Spleen (tissue), 11 donors: ENCODE measurements at regions not wholly inside any gene's neighbourhood (a gene's known extent, or its start where the extent isn't known, plus 50 kb on each side); places are given as distances from the start of the nearest gene placed in this dataset.

Experiments
- DNase-seq: peaks from one replicate; pipeline ENCODE4 v3.0.0-alpha.2; 2020
- H3K27ac ChIP-seq, 8 donors: fragments of 200-600 bp; sonication (generic) in 7 of 8; 1 replicate in 4 of 8; 2 replicates in 4 of 8; pipeline versions ENCODE4 v1.5.0 to v1.8.0; 2016 to 2021; ENCODE audit warnings: inconsistent platforms in 4 of 8, mild to moderate bottlenecking in 4 of 8, moderate library complexity in 1 of 8
- H3K27me3 ChIP-seq, 7 donors: fragments of 200-600 bp; sonication (generic) in 6 of 7; replicated peaks in 1 of 7; 1 replicate in 4 of 7; 2 replicates in 3 of 7; pipeline versions ENCODE4 v1.5.0 to v1.8.0; 2016 to 2021; ENCODE audit warnings: inconsistent platforms in 3 of 7, mild to moderate bottlenecking in 1 of 7
- H3K36me3 ChIP-seq, 6 donors: fragments of 200-600 bp; sonication (generic) in 5 of 6; 1 replicate in 4 of 6; 2 replicates in 2 of 6; pipeline versions ENCODE4 v1.5.0 to v1.8.0; 2016 to 2021; ENCODE audit warnings: inconsistent platforms in 2 of 6
- H3K4me1 ChIP-seq, 6 donors: fragments of 200-600 bp; sonication (generic) in 5 of 6; 1 replicate in 3 of 6; 2 replicates in 3 of 6; pipeline versions ENCODE4 v1.5.0 to v1.8.0; 2016 to 2021; ENCODE audit warnings: inconsistent platforms in 3 of 6
- H3K4me3 ChIP-seq, 8 donors: fragments of 200-600 bp; sonication (generic) in 7 of 8; 1 replicate in 4 of 8; 2 replicates in 4 of 8; pipeline versions ENCODE4 v1.5.0 to v1.8.0; 2016 to 2021; ENCODE audit warnings: inconsistent platforms in 4 of 8, mild to moderate bottlenecking in 4 of 8, moderate library complexity in 2 of 8
- H3K9me3 ChIP-seq, 8 donors: fragments of 200-600 bp; sonication (generic) in 7 of 8; 1 replicate in 4 of 8; 2 replicates in 4 of 8; pipeline versions ENCODE4 v1.5.0 to v1.8.0; 2016 to 2021; ENCODE audit warnings: inconsistent platforms in 4 of 8
- POLR2A ChIP-seq, 3 donors: fragments of 450-650 bp; IDR thresholded peaks; one replicate each; pipeline ENCODE4 v1.5.1; 2017; ENCODE audit warnings: antibody characterized with exemption in 3 of 3, mild to moderate bottlenecking in 1 of 3
- POLR2AphosphoS5 ChIP-seq, 3 donors: sonication (generic); formaldehyde crosslinking; IDR thresholded peaks; one replicate each; pipeline ENCODE4 v1.5.1; 2017; ENCODE audit warnings: antibody characterized with exemption in 3 of 3
- WGBS, 5 donors: extraction: QIAGEN DNeasy Blood & Tissue Kit in 3 of 5; methylation state at CpG; one replicate each; pipeline versions ENCODE4 v1.1.5 to v1.1.7; 2013 to 2018; 5-methylcytosine and 5-hydroxymethylcytosine counted together
- intact Hi-C: fragments of 100-400 bp; cut with DNase I; formaldehyde crosslinking; loops from one replicate; pipeline ENCODE4 v1.15.0; 2023; ENCODE audit warnings: low total_unique reads
- TF ChIP-seq, protein P1 (sequence below), 11 experiments: fragments of 200-600 bp in 7 of 11; fragments of 450-650 bp in 4 of 11; sonication (generic) in 4 of 11; IDR thresholded peaks in 8 of 11; conservative IDR thresholded peaks in 3 of 11; 1 replicate in 7 of 11; 2 replicates in 4 of 11; pipeline versions ENCODE4 v1.4.0 to v1.8.0; 2016 to 2021; ENCODE audit warnings: antibody characterized with exemption in 11 of 11, inconsistent platforms in 4 of 11, mild to moderate bottlenecking in 1 of 11
- donor health status: healthy with polysubstance abuse.
- donor health status: DM: no; HTN: no; CAD: no; lungs with moderate emphysema.
- donor health status: DM: no; HTN: no; CAD: no.
- donor health status: Bipolar disorder and iron deficiency.
- donor health status: healthy.
- donor health status: DM: no; HTN: no; CAD: no.
- donor health status: DM: yes; HTN: yes; CAD: no.

DNA sequence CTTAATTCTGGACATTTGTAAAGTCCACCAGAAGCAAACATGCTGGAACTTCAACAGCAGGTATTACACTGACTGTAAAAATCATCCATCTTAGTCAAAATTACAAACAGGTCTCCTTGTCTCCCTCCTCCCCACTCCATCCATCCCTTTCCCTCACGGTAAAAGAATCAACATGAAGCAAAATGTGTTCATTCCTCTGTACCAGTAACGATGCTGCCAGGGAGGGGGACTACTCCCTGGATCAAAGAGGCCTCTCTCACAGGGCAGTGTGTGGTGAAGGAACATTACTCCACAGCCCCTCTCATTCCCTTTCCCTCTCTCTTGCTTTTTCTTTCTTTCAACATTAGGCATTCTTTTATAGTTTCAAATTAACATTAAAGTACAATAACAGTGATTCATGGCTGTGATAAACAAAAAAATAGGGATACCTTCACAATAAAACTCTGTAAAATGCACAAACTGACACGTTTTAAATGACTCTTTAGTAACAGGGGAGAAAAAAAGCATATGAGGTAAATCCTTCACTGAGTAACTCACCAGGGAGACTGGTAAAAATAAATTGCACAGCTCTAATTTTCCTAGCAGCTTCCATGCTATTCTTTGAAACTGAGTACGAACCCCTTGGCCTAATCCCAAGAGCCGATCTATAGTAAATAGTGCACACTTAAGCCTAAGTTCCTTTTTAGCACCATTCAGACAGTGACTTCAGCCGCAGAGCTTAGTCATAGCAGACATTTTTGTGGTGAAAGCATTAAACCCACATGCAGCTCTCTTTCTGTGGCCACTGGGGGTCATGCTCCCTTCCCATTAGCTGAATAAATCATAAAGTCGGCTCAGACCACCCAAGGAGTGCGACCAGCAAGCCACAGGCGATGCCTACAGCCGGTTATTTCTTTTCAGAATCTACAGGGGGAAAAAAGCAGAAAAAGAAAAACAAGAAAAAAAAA, 215.6 kb upstream of the GYPA start:
- no peak overlapping the region for H3K27ac ChIP-seq
- H3K4me1 ChIP-seq: peaks cover 0 to 18% (median 4%) of the 10 kb centered on the region in 6 donors
- no peak for DNase-seq
- H3K36me3 ChIP-seq: no peaks in the 10 kb centered on the region
- WGBS, 5 donors: 23 to 29% (median 26%) methylated on average over 10 of the region's 10 CpGs
- intact Hi-C loops: no loop called here
- H3K4me3 ChIP-seq: no peak overlapping the region
- H3K27me3 ChIP-seq: peaks cover 0 to 53% (median 11%) of the 10 kb centered on the region in 7 donors
- TF ChIP-seq POLR2A (IDR thresholded peaks at IDR 0.05): no peak
- TF ChIP-seq, protein P1, sequence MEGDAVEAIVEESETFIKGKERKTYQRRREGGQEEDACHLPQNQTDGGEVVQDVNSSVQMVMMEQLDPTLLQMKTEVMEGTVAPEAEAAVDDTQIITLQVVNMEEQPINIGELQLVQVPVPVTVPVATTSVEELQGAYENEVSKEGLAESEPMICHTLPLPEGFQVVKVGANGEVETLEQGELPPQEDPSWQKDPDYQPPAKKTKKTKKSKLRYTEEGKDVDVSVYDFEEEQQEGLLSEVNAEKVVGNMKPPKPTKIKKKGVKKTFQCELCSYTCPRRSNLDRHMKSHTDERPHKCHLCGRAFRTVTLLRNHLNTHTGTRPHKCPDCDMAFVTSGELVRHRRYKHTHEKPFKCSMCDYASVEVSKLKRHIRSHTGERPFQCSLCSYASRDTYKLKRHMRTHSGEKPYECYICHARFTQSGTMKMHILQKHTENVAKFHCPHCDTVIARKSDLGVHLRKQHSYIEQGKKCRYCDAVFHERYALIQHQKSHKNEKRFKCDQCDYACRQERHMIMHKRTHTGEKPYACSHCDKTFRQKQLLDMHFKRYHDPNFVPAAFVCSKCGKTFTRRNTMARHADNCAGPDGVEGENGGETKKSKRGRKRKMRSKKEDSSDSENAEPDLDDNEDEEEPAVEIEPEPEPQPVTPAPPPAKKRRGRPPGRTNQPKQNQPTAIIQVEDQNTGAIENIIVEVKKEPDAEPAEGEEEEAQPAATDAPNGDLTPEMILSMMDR (IDR thresholded peaks at IDR 0.05 in 8 of 11, conservative IDR thresholded peaks at IDR 0.05 in 3 of 11): no peak
- no peak for TF ChIP-seq POLR2AphosphoS5 (IDR thresholded peaks at IDR 0.05)
- no peaks in the 10 kb centered on the region for H3K9me3 ChIP-seq

DNA sequence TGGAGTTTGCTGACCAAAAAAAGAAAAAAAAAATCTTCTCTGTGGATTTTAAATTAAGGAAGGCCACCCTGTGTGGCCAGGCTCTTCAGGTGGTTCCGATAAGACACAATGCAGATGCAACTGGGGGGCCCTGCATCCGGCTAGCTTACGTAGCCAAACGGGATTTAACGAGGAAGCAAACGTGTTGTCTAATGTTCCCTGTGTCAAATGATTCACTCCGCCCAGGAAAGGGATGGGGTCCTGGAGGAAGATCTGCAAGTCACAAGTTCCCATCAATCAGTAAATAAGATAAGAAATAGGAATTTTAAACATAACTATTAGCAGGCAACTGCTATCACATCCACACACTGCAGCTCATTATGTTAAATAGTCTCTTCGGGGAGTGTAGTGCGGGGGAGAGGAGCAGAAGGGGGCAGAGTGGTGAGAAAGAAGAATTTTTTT, 216.4 kb upstream of the GYPA start:
- Histone ChIP-seq H3K9me3 (no peaks in the 10 kb centered on the region), H3K4me1 (peaks cover 0 to 18% (median 4%) of the 10 kb centered on the region in 6 donors), H3K27ac (no peak overlapping the region), H3K36me3 (no peaks in the 10 kb centered on the region), H3K27me3 (peaks cover 0 to 58% (median 11%) of the 10 kb centered on the region in 7 donors), H3K4me3 (no peak overlapping the region)
- TF ChIP-seq POLR2AphosphoS5 (IDR thresholded peaks at IDR 0.05): no peak
- no peak for DNase-seq
- WGBS, 5 donors: 34 to 50% (median 47%) methylated on average over 9 of the region's 9 CpGs
- intact Hi-C loops: no loop called here

DNA sequence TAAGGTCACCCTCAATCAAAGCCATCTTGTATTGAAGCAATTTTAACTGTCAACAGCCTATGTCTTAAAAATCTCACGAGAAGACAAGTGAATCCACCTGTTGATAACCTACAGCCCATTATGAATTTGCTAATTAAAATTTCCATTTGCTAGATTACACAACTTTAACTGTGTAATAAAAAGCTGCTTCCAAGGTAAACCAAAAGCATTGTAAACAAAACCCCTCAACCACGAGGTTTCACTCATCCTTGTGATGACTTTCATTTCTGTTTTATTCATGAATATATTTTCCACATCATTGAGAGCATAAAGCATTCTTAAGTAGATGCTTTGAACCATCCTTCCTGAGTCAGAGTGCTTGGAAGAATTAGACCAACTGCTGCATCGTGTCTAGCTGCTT, 217.5 kb upstream of the GYPA start:
- DNase-seq: no peak
- peaks cover 0 to 57% (median 11%) of the 10 kb centered on the region in 7 donors for H3K27me3 ChIP-seq
- no peaks in the 10 kb centered on the region for H3K9me3 ChIP-seq
- H3K4me1 ChIP-seq: peaks cover 0 to 18% (median 4%) of the 10 kb centered on the region in 6 donors
- H3K4me3 ChIP-seq: no peak overlapping the region
- WGBS, 5 donors: 30 to 55% (median 47%) methylated on average over 3 of the region's 3 CpGs
- intact Hi-C loops: no loop called here
- H3K27ac ChIP-seq: no peak overlapping the region
- TF ChIP-seq POLR2A (IDR thresholded peaks at IDR 0.05) (no peak), POLR2AphosphoS5 (IDR thresholded peaks at IDR 0.05) (no peak)
- TF ChIP-seq, protein P1 (IDR thresholded peaks at IDR 0.05 in 8 of 11, conservative IDR thresholded peaks at IDR 0.05 in 3 of 11): no peak
- no peaks in the 10 kb centered on the region for H3K36me3 ChIP-seq

DNA sequence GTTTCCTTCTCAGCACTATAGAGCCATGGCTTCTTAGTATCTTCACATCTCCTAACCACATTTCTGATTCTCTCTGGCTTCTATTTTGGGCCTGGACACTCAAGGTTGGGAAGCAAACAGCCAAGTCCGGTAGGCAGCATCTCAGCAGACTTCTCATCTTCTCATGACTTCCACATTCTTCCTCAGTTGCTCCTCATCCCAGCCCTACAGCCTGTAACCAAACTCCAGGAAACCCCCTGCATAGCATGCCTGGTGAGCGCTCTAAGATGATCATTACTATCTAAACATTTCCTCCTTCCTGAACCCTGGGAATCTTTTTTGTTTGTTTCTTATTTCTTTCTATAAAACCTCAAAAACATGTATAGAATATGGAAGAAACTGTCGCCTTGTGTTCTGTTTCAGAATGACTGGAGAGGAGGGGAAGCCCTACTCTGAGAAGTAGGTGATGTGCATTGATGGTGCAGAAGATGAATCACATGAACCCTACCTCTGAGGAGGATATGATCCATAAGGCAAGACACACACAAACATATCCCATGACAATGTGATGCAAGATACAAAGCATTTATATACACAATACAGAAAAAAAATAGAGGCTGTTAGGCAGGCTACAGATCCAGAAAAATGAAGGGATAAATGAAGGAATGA, 219.8 kb upstream of the GYPA start:
- Histone ChIP-seq H3K36me3 (no peaks in the 10 kb centered on the region), H3K4me1 (peaks cover 0 to 18% (median 4%) of the 10 kb centered on the region in 6 donors), H3K9me3 (no peaks in the 10 kb centered on the region), H3K4me3 (no peak overlapping the region), H3K27me3 (peaks cover 0 to 42% (median 11%) of the 10 kb centered on the region in 7 donors), H3K27ac (no peak overlapping the region)
- intact Hi-C loops: no loop called here
- 73 to 82% (median 79%) methylated on average over 3 of the region's 3 CpGs for WGBS, 5 donors
- TF ChIP-seq, protein P1 (IDR thresholded peaks at IDR 0.05 in 8 of 11, conservative IDR thresholded peaks at IDR 0.05 in 3 of 11): no peak
- TF ChIP-seq POLR2AphosphoS5 (IDR thresholded peaks at IDR 0.05): no peak
- TF ChIP-seq POLR2A (IDR thresholded peaks at IDR 0.05): no peak
- DNase-seq: no peak
